Activated CD8-positive, alpha-beta memory T cell treated with anti-CD3 and anti-CD28 coated beads, Interleukin-2, amount 50 U/mL, for 4 hours (primary cell): ENCODE measurements at regions not wholly inside any gene's neighbourhood (a gene's known extent, or its start where the extent isn't known, plus 50 kb on each side); places are given as distances from the start of the nearest gene placed in this dataset.
"Not testable (repeated sequence)": the region's sequence is repeated elsewhere in the genome, so short reads cannot be mapped to it uniquely, and the experiment has no call there.

ENCODE experiments used
- DNase-seq: peaks from one replicate; pipeline ENCODE4 v3.0.0-alpha.2; 2020

- no peak for DNase-seq
Measured at GRCh38 chr2:145573608-145574007, 1053.7 kb upstream of the ZEB2 start.

GRCh38 chr2:145572238-145572637 is 1052.3 kb upstream of the ZEB2 start:
- no peak for DNase-seq

GRCh38 chr2:145569108-145569507 is 1049.2 kb upstream of the ZEB2 start:
- no peak for DNase-seq

- no peak for DNase-seq
Measured at GRCh38 chr2:145563741-145564615, 1044.1 kb upstream of the ZEB2 start.

GRCh38 chr2:145561152-145561551 is 1041.2 kb upstream of the ZEB2 start:
- DNase-seq, result no peak

GRCh38 chr2:145558617-145559350 is 1038.9 kb upstream of the ZEB2 start:
- no peak for DNase-seq

- no peak for DNase-seq
Measured at GRCh38 chr2:145555360-145555759, 1035.4 kb upstream of the ZEB2 start.

- DNase-seq, result no peak
Measured at GRCh38 chr2:145551686-145552085, 1031.8 kb upstream of the ZEB2 start.

GRCh38 chr2:145548479-145548878 is 1028.6 kb upstream of the ZEB2 start:
- no peak for DNase-seq

GRCh38 chr2:145547620-145548019 is 1027.7 kb upstream of the ZEB2 start:
- DNase-seq, result no peak

- no peak for DNase-seq
Measured at GRCh38 chr2:145546091-145546490, 1026.2 kb upstream of the ZEB2 start.

GRCh38 chr2:145543856-145544255 is 1023.9 kb upstream of the ZEB2 start:
- DNase-seq, result no peak

GRCh38 chr2:145543155-145543554 is 1023.2 kb upstream of the ZEB2 start:
- DNase-seq, result no peak

- DNase-seq, result no peak
Measured at GRCh38 chr2:145541028-145541427, 1021.1 kb upstream of the ZEB2 start.

GRCh38 chr2:145538661-145539350 is 1018.9 kb upstream of the ZEB2 start:
- no peak for DNase-seq

- no peak for DNase-seq
Measured at GRCh38 chr2:145530653-145531052, 1010.7 kb upstream of the ZEB2 start.

GRCh38 chr2:145524836-145525235 is 1004.9 kb upstream of the ZEB2 start:
- no peak for DNase-seq

GRCh38 chr2:145524303-145524702 is 1004.4 kb upstream of the ZEB2 start:
- no peak for DNase-seq

- not testable (repeated sequence) for DNase-seq
Measured at GRCh38 chr2:145519254-145519653, 999.3 kb upstream of the ZEB2 start.

- no peak for DNase-seq
Measured at GRCh38 chr2:145511946-145512345, 992.0 kb upstream of the ZEB2 start.

GRCh38 chr2:145503511-145503910 is 983.6 kb upstream of the ZEB2 start:
- no peak for DNase-seq

- DNase-seq, result no peak
Measured at GRCh38 chr2:145501920-145502319, 982.0 kb upstream of the ZEB2 start.

GRCh38 chr2:145495590-145495989 is 975.7 kb upstream of the ZEB2 start:
- DNase-seq, result no peak

GRCh38 chr2:145494441-145494840 is 974.5 kb upstream of the ZEB2 start:
- no peak for DNase-seq
